Activated T-helper 1 cell treated with anti-CD3 and anti-CD28 coated beads, Interleukin-2, amount 50 U/mL, for 16 hours (primary cell): ENCODE measurements at regions not wholly inside any gene's neighbourhood (a gene's known extent, or its start where the extent isn't known, plus 50 kb on each side); places are given as distances from the start of the nearest gene placed in this dataset.
"Not testable (repeated sequence)": the region's sequence is repeated elsewhere in the genome, so short reads cannot be mapped to it uniquely, and the experiment has no call there.

ENCODE experiments used
- DNase-seq, 2 donors: peaks; one replicate each; pipeline ENCODE4 v3.0.0-alpha.2; 2020; ENCODE audit warnings: low read depth in 1 of 2, low spot score in 1 of 2

- DNase-seq = no peak
These were observed 77.6 kb upstream of the RASA1 start for GRCh38 chr5:87190041-87190440.

DNA sequence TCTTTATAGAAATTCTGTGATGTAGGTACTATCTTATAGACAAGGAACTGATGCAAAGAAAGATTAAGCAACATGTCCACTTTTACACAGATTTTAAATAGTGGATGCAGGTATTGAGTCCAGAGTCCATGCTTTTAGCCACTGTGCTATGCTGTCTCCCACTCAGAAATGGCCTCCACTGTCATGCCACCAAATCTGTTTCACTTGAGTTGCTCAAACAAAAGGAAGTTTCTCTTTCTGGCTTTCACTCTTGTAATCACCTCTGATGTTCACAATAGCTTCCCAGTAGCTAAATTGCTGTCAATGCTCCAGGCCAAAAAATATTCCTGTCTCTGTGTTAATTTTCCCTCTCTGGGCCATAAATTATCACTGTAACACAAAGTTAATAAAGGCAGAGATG is 77.0 kb upstream of the RASA1 start:
- DNase-seq = no peak

- no peak for DNase-seq
These were observed 76.0 kb upstream of the RASA1 start for GRCh38 chr5:87191645-87192044.

GRCh38 chr5:87195104-87195591 is 72.5 kb upstream of the RASA1 start:
- no peak for DNase-seq

- DNase-seq = no peak
These were observed 72.1 kb upstream of the RASA1 start for GRCh38 chr5:87195616-87196015.

- DNase-seq = no peak
These were observed 69.7 kb upstream of the RASA1 start for GRCh38 chr5:87198010-87198409.

- DNase-seq = not testable (repeated sequence)
These were observed 68.4 kb upstream of the RASA1 start for GRCh38 chr5:87199246-87199645.

DNA sequence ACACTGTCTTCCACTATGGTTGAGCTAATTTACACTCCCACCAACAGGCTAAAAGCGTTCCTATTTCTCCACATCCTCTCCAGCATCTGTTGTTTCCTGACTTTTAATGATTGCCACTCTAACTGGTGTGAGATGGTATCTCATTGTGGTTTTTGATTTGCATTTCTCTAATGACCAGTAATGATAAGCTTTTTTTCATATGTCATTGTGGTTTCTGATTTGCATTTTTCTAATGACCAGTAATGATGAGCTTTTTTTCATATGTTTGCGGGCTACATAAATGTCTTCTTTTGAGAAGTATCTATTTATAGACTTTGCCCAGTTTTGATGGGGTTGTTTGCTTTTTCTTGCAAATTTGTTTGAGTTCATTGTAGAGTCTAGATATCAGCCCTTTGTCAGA is 68.0 kb upstream of the RASA1 start:
- not testable (repeated sequence) for DNase-seq

GRCh38 chr5:87210076-87210475 is 57.6 kb upstream of the RASA1 start:
- DNase-seq = no peak

DNA sequence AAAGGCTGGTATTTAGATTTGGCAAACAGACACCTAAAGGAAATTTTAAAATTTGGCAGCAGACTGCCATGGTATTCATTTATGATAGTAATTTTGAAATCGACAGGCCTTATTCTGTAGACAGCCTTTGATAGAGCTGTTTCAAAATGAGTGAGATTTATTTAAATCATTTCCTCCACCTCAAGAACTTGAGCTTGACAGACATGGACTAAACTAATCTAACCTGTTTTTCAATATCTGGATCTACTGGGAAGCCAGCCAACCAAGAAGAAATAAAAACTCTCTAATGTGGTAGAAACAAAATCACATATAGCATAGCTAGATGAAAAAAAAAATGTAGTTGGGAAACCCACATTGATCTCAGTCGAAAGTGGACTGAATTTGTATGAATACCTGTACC is 56.9 kb upstream of the RASA1 start:
- DNase-seq = no peak

DNA sequence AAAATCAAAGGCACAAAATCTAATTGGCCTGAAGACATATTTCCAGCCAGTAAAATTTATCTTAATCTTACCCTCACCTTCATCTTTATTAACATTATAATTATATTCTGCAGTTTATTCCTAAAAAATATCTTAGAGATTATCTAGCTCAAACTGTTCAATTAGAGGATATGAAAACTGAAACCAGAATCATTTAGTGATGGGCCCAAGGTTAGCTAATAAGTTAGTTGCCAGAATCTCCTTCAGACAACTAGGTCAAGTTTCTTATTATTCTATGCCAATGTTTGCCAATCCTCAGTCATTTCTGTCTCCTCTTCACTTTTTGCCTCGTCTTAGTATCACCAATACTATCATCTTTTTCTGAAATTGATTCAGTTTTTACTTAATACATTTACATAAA is 56.0 kb upstream of the RASA1 start:
- DNase-seq = no peak

GRCh38 chr5:87212183-87212582 is 55.5 kb upstream of the RASA1 start:
- DNase-seq = not testable (repeated sequence)

DNA sequence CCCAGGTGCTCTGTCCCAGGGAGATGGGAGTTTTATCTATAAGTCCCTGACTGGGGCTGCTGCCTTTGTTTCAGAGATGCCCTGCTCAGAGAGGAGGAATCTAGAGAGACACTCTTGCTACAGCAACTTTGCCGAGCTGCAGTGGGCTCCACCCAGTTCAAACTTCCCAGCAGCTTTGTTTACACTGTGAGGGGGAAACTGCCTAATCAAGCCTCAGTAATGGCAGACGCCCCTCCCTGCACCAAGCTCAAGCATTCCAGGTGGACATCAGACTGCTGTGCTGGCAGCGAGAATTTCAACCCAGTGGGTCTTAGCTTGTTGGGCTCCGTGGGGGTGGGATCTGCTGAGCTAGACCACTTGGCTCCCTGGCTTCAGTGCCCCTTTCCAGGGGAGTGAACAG is 50.2 kb upstream of the RASA1 start:
- not testable (repeated sequence) for DNase-seq
